Tongue (tissue), 1 donor: ENCODE measurements at regions not wholly inside any gene's neighbourhood (a gene's known extent, or its start where the extent isn't known, plus 50 kb on each side); places are given as distances from the start of the nearest gene placed in this dataset.

Experiments used
- DNase-seq: peaks from one replicate; pipeline ENCODE4 v3.0.0-alpha.2; 2015

GRCh38 chr6:88380083-88380482 is 213.9 kb upstream of the CNR1 start:
- peak; percentile 26 for DNase-seq

DNA sequence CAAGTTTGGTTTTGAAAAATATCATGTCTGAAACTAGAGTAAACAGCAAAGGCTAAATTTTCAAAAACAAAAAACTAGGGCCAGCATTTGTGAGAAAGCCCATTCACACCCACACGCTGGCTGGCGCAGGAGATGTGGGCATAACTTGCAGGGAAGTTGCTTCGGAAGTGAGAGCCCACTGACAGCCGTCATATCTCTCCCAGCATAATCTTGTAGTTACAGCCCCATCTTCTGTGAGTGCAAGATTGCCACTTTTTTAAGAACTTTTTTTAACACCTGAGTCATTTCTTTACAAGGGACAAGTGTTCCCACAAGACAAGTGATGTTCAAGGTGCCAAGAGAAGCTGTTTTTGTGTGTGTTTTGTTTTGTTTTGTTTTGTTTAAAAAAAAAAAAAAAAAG is 212.5 kb upstream of the CNR1 start:
- no peak for DNase-seq

DNA sequence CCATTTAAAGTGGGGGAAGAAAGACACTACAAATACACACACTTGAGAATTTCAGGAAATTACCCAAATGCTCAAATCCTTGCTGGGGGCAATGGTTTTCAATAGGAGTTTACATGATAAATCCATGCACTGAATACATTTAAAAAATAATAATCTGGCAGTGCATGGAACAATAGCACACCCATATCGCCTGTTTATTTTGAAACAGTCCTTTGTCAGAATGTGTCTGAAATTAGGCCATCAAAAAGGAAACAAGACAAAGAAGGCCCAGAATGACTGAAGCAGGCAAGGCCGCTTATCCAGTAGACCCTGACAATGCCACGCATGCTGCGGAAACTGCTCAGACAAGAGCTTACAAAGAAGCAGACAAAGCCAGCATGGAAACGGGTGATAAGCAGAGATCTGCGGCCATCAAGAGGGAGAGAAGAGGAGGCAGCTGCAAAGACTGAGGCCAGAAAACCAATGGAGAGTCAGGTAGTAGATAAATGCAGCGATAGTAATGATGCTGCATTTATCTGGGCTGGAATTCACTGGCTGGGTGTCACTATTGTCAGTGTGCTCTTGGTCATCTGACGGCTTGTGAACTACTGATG is 211.9 kb upstream of the CNR1 start:
- DNase-seq, result no peak

DNA sequence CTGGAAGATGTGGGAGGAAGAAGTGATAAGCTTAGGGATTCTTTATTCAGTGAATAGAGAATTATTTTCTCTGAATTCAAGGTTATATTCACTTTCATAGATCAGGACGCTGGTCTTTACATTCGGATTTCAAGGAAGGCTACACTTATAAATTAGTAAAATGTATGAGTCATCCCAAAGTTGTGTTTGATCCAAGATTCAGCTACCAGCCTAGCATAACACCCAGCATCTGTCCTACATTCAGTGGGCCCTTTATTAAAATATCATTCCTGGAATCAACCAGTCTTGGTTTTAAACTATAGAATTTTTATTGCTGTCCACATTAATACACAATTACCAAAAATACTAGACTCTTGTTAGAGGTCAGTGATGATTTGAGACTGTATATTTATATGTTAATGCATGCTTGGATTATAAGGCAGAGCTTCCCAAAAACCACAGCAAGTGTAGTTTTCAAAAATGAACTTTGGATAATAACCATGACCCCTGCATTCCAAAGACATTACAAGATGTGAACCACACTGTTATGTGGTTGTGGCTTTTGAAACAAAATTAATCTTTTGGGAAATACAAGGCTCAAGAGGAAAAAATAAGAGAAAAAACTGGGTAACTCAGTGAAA is 210.7 kb upstream of the CNR1 start:
- DNase-seq, result peak; percentile 32

- no peak for DNase-seq
Observed at GRCh38 chr6:88376197-88376596, 210.1 kb upstream of the CNR1 start.

GRCh38 chr6:88374553-88374952 is 208.4 kb upstream of the CNR1 start:
- no peak for DNase-seq

GRCh38 chr6:88371480-88371879 is 205.3 kb upstream of the CNR1 start:
- DNase-seq, result no peak

- no peak for DNase-seq
Observed at GRCh38 chr6:88370127-88370710, 204.1 kb upstream of the CNR1 start.

- no peak for DNase-seq
Observed at GRCh38 chr6:88369262-88369661, 203.1 kb upstream of the CNR1 start.

- no peak for DNase-seq
Observed at GRCh38 chr6:88368071-88368787, 202.1 kb upstream of the CNR1 start.

- no peak for DNase-seq
Observed at GRCh38 chr6:88367248-88367647, 201.1 kb upstream of the CNR1 start.

DNA sequence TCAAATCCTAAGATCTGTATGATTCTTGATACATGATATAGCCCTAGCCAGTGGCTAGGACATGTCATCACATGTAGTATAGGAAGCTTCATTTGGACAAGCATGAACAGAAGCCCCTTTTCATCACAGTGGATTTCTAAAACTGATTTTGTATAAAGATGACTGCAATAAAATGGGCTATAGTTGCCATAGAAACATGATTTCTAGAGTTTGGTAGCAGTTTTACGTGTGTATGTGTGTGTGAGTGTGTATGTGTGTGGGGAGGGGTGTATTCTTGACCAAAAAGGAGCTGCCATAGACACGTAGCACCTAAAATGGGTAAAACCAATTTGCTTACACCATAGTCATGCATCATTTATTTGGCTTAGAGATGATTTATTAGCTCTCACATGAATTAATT is 200.5 kb upstream of the CNR1 start:
- no peak for DNase-seq

DNA sequence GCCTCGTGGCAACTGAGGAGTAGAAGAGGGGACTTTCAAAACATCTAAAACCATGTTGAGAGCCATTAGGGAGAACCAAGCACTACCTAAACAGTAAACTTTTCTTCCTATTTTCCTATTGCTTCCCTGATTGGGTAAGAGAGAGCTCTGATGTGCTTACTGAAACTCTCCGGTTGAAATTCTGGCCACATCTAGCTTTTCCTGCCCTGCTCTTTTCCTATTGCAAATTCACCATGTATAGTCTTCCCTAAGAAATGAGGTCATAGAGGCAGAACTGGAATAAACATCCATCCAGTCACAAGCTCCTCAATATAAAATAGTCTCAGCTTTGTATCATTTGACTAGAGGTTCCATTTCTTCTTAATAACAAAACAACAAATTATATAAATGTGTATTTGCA is 199.5 kb upstream of the CNR1 start:
- DNase-seq, result no peak

- DNase-seq, result no peak
Observed at GRCh38 chr6:88365230-88365629, 199.1 kb upstream of the CNR1 start.

GRCh38 chr6:88361754-88362153 is 195.6 kb upstream of the CNR1 start:
- DNase-seq, result no peak

DNA sequence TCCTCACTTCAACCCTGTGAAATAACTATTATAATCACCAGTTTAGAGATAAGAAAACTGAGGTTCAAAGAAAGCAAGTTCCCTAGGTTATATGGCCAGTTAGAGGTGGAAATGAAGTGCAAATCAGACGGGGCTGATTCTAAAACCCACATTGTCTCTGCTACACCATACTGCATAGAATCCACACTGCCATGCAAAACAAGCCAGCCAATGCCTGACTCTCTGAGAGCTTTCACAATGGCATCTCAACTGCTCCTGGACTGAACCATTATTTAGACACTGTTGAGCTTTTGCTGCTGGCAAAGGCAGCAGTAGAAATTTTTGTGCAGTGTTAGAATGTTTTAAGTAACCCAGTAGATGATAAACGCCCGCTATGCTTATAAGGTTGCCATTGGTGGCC is 195.2 kb upstream of the CNR1 start:
- DNase-seq, result no peak

DNA sequence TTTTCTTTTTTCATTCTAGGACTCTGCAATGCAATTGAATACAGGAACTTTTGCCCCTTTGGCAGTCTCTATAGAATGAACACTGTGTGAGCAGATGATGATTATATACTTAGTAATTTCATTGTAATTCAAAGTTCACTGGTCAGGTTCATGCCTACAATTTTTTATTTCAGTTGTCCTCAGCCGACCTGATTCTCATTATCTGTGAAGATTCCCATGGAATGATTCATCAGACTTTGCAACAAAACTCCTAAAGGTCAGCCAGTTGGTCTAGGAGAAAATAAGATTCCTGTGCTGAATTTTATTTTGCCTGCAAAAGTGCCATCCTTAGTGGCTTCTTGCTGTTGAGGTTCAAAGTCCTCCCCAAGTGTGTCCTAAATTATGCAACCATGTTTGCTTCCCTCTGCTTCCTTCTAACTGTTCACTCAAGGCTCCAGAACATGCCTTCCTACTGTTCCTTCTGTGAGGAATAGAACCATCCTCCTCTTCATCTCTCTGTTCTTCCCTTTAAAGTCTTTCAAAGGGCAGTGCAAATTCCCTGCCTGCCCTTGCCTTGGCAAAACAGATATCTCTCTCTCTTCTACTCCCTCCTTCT is 194.2 kb upstream of the CNR1 start:
- no peak for DNase-seq

DNA sequence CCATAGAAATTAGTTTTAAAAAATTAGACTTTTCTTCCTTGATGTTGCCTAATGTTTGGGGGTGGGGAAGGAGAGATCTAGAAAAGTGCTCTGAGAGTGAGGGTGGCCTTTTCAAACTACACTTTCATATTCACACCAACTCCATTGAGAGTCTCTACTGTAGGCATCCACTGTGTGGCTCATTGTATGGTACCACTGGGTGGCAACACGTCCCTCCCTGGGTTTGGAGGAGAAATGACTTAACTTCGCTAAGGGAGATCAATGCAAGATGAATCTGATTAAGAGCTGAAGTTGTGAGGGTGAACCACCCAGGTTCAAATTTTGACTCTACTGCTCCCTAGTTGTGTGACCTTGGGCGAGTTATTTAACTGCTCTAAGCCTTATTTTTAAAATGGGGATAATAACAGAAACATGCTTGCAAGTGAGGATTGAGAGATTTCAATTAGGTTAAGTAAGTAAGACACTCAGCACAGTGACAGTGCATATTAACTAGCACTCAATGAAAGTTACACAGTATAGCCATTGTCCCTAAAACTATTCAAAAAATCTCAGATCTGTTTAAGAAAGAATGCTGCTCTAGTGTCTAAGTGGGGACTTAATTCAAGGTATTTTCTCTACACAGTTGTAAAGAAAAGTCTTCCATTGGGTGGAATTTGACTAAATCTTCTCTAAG is 193.5 kb upstream of the CNR1 start:
- no peak for DNase-seq

DNA sequence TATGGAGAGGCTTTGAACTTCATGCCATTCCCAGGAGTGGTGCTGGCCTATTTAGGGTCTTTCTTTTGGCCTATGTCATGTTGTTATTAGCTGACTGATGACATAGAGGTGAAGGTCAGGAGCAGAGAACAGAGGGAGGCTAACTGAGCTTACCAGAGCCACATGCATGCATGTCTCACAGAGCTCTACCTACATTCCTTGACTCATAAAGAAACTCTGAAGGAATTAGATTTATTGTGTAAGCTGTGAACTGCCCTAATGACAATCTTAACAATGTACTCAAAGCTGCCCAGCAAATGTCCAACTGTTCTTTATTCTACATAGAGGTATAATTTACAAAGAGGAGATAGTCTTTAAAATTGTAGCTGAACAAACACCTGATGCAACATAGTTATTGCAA is 192.7 kb upstream of the CNR1 start:
- DNase-seq, result no peak

DNA sequence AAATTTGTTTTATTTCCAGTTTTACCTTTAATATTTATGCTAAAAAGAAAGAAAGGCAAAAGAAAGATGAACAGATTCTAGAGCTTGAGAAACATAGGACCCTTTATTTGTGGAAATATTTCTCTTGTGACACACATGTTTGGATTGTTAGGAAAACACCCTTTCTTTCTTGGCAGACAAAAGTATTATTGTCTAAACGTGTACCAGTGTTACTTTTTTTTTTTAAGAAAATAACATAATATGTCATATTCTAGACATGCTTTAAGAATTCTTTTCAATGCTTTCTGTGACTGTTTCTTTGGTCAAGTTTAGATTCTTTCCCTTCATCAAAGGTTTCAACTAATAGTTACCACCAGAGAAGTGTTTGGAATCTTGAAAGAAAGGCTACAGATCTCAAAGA is 183.4 kb upstream of the CNR1 start:
- DNase-seq, result no peak

DNA sequence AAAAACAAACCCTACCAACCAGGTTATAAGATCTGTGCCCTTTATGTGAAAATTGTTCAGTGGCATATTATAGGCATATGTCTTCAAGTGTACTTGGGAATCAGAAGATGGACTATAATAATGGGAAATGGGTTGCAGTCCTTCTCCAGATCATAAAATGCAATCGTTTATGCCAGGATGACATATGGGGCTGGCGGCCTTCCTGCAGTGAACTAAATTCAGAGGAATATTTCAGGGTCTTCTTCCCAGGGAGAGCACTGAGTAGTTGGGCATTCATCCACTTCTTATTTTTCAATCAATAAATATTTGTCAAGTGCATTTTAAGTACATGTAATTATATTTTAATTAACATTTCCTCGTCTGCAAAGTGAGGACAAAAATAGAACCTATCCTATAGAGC is 176.2 kb upstream of the CNR1 start:
- no peak for DNase-seq

DNA sequence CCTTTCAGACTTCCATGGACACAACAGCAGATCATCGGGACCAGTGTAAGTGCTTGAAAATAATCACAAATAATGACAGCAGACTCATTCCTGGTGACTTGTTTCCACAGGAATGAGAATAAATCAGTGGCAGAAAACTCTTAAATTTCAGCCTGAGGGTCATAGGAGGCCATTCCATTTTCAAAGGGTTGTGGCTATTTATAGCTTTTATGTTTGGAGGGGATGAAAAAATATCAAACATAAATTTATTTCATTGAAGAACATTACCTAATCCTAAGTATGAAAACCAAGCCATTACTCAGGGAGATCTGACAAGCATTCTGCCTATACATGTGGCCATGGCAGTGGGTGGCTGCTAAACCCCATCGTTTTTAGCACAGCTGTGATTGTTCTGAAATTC is 173.6 kb upstream of the CNR1 start:
- no peak for DNase-seq

- DNase-seq, result no peak
Observed at GRCh38 chr6:88321306-88321705, 155.2 kb upstream of the CNR1 start.
